Renal cortex interstitium (tissue), 11 donors: ENCODE measurements at regions not wholly inside any gene's neighbourhood (a gene's known extent, or its start where the extent isn't known, plus 50 kb on each side); places are given as distances from the start of the nearest gene placed in this dataset.

Source experiments
- DNase-seq, 11 donors: peaks; one replicate each; pipeline ENCODE4 v3.0.0-alpha.2; 2013; ENCODE audit warnings: low read depth in 9 of 11, low spot score in 4 of 11; ENCODE audit errors: extremely low read depth in 1 of 11

GRCh38 chr13:79267560-79267959 is 138.5 kb downstream of the RBM26 start:
- no peak for DNase-seq

DNA sequence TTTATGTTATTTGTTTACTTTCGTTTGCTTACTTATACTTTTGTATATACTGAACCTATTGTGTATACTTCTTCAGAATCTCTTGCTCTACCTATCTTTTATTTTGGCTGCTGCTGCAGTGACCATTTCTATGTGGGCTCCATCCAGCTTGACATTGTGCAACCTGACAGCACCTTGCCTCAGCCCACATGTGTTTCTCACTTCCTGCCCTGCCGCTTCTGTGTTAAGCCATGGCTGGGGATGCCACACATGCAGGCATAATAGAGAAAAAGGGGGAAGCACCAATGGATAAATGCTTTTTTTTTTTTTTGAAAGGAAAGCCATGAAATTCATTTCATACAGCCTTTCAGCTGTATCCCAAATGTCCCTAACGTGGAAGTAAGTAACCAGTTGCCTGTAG is 147.6 kb downstream of the RBM26 start:
- DNase-seq: no peak

- no peak for DNase-seq
Measured at GRCh38 chr13:79246578-79246949, 159.5 kb downstream of the RBM26 start.

GRCh38 chr13:79245937-79246577 is 160.0 kb downstream of the RBM26 start:
- peak in 2 of 11 donors; percentile 13 to 16 for DNase-seq

GRCh38 chr13:79241697-79242096 is 164.4 kb downstream of the RBM26 start:
- no peak for DNase-seq

GRCh38 chr13:79237981-79238380 is 168.1 kb downstream of the RBM26 start:
- no peak for DNase-seq

- no peak for DNase-seq
Measured at GRCh38 chr13:79231887-79232286, 174.2 kb downstream of the RBM26 start.

- no peak for DNase-seq
Measured at GRCh38 chr13:79229761-79230160, 176.3 kb downstream of the RBM26 start.

DNA sequence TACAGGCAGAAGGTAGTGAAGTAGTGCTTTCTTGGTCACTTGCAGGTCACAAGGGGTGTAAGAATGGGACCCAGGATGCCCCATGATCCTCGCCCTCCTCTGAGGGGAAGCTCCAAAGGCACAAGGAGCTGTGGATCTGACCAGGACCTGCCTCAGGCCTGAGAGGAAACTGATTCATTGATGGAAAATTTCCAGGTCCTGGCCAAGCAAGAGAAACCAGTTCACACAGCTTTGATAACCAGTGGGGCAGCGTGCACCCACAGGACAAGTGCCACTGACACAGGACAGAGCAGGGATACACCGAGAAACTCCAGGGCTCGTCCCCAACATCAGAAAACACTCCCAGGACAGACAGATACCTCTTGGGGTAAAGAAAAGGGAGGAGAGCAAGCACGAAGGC is 177.1 kb downstream of the RBM26 start:
- no peak for DNase-seq

DNA sequence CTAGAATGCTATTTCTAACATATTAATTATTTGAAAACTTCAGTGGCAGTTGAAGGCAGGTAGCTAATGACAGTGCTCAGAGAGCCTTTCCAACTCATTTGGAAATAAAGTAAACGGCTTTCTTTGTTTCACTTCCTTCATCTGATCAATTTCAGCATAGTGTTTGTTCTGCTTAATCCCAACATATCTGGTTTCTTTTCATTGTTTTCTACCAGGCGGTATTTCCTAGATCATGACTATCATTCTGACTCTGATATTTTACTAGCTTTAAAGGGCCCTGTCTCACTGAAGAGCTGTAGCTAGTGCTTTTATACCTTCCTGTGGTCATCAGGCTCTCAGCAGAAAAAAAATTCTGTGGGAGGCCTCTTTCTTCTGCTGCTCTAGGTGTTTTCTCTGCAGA is 178.6 kb downstream of the RBM26 start:
- no peak for DNase-seq

DNA sequence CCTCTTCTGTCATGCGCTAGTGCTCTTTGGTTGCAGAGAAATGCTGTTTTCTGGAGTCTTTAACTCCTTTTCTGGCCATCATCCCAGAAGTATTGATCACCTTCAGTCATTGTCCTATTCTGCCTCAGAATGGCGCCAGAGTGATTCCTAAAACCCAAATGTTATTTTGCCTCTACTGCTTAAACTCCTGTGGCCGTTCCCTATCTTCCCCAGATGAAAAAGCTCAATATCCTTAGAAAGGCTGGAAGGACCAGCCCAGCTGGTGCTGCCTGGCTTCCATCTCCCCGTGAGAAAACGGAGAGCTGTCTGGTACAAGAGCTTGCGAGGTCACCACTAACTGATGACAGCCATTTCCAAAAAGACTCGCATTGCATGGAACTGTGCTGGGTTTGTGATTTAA is 179.1 kb downstream of the RBM26 start:
- DNase-seq: no peak

- DNase-seq: no peak
Measured at GRCh38 chr13:79226250-79226649, 179.8 kb downstream of the RBM26 start.

DNA sequence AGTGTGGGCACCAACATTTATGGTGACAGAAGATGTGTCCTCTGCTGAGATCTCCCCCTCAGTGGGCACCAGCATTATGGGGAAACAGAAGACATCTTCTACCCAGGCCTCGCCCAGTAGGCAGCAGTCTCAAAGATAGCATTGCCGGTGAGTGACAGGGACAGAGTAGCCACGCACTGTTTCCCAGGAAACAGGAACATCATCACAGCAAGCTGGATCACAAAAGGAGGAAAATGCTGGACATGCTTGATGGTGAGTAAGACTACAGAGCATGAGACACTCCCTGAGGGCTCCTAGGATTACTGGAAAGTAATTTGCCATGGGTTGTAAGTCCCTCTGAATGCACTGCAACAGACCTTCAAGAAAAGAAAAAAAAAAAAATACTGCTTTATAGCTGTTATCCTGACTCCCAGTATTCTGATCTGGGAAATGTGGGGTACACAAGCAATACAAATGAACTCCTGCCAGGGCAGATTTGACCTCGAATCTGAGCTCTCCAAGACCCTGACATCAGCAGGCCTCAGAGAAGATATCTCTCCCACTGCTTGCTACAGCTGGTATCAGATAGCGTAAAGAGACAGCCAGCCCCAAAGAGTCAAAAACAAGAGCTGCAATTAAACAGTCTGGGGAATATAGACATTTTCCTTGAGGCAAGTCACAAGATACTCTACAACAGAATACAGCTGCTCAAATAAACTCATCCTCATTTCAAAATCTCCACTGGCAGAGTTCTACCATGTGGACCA is 180.4 kb downstream of the RBM26 start:
- DNase-seq: no peak

GRCh38 chr13:79222427-79223205 is 183.4 kb downstream of the RBM26 start:
- DNase-seq: no peak

- DNase-seq: no peak
Measured at GRCh38 chr13:79212064-79212619, 193.9 kb downstream of the RBM26 start.

GRCh38 chr13:79211377-79211776 is 194.7 kb downstream of the RBM26 start:
- DNase-seq: no peak

DNA sequence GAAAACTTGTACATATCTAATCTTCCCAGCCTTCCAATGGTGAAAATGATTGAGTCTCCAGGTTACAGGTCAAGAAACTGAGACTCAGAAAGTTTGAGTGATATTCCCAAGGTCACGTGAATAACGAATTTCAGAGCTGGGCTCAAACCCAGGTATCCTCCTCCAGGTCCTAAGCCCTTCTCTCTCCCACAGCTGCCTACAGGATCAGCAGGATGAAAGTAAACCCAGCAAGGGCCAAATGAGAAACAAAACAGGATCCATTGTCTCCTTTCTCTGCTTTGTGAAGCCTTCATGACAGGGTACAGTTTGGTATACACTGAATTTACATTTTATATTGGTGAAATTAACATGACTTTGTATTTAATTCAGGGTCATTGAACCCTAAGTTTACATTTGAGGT is 208.1 kb downstream of the RBM26 start:
- DNase-seq: no peak

DNA sequence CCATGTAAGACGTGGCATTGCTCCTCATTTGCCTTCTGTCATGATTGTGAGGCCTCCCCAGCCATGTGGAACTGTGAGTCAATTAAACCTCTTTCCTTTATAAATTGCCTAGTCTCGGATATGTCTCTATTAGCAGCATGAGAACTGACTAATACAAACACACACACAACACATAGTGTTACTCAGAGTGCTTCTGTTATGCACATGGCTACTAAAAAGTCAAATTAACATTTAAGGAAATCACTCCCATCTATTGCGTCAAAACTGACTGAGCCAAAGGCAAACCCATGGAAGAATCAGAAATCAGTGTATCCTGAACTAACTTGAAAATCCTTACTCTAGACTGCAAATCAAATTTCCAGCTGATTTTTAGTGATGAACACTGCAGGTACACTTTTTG is 209.2 kb downstream of the RBM26 start:
- DNase-seq: no peak

DNA sequence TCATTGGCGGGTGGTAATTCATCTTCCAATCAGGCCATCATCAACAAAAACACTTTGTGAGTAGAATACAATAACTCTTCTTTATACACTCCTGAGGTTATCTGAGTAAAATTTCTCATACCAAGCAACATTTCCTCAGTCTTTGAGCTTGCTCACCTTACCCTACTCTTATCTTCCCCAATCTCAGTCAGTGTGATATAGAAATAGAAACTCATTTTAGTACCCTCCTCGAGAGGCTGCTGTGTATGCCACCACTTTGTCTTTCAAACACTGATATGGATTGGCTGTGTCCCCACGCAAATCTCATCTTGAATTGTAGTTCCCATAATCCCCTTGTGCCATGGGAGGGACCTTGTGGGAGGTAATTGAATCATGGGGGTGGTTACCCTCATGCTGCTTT is 209.7 kb downstream of the RBM26 start:
- no peak for DNase-seq

DNA sequence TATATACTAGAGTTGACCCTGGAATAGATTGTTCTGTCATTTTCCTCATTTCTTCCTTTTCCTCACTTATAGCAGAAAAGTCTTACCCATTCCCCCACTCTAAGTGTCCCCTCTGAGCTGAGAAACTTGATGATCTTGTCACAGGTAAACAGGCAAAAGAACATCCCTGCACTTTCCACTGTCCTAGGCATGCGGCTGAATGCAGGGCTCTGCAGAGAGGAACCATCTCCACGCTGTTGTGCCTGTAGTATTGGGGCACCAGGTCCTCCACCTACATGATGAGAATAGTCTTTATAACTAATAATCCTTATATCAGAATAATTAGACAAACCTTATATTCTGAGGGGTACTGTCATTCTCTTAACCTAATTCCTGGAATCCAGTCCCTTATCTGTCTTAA is 211.3 kb downstream of the RBM26 start:
- DNase-seq: no peak
